GM21529 (cell line): ENCODE measurements at regions not wholly inside any gene's neighbourhood (a gene's known extent, or its start where the extent isn't known, plus 50 kb on each side); places are given as distances from the start of the nearest gene placed in this dataset.
"Not testable (repeated sequence)": the region's sequence is repeated elsewhere in the genome, so short reads cannot be mapped to it uniquely, and the experiment has no call there.

ENCODE experiments used
- ATAC-seq: cut with Tn5 transposase; IDR thresholded peaks from one replicate; pipeline ENCODE4 v1.9.1; 2021; ENCODE audit not compliant: unreplicated experiment

DNA sequence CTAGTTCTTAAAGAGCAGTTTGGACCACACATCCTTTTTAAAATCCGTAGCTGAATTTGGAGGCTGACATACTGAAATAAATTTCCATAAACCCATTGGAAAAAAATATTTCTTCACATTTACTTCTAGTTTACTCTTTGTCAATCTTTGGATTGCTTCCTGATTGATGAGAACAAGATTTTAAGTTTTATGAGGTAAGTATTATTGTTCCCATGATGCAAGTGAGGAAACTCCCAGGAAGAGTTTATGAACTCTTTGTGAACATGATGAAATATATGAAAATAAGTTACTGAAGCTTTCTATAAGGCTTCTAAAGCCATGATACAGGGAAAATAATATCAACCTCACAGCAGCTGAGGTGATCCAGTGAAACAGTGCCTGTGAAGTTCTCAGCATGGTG is 320.0 kb downstream of the GJA1 start:
- ATAC-seq = no peak

DNA sequence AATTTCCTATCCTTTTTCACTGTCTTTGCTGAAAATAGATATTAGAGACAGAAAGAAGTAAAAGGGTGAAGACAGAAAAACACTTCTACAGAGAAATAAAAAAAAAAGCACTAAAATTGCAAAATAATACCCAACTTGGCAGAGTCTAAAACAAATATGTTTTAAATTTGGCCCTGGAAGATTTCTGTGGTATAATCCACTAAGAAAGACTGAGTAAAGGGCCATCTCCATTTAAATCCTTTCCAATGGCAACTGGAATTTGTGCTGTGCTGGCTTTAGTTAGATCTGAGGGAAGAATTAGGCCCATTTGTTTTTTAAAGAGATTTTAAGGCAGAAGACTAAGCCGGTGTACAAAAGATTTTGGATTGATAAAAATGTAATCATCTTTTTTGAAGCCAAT is 321.2 kb downstream of the GJA1 start:
- no peak for ATAC-seq

DNA sequence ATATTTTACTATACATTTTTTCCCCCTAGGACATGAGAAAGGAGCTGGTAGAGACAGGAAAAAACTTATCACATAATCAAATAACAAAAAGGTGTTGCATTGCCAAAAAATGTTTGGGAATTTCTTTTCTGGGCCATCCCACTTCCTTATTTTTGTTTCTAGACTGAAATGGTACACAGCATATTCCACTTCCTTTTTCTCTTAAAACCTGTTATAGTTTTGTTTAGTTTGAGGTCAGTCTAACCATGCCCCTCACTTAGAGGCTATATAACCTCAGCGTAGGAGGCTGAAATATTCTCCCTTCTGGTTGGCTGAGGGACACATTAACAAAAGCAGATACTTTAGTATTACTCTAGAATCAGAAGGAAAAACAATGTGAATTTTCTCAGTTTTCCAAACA is 323.9 kb downstream of the GJA1 start:
- peak; percentile 79 for ATAC-seq

DNA sequence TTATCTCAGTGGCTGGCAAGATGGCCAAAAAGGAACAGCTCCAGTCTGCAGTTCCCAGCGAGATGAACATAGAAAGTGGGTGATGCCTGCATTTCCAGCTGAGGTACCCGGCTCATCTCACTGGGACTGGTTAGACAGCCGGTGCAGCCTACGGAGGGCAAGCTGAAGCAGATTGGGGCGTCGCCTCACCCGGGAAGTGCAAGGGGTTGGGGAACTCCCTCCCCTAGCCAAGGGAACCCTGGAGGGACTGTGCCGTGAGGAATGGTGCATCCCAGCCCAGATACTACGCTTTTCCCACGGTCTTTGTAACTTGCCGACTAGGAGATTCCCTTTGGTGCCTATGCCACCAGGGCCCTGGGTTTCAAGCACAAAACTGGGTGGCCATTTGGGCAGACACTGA is 324.7 kb downstream of the GJA1 start:
- ATAC-seq = no peak

DNA sequence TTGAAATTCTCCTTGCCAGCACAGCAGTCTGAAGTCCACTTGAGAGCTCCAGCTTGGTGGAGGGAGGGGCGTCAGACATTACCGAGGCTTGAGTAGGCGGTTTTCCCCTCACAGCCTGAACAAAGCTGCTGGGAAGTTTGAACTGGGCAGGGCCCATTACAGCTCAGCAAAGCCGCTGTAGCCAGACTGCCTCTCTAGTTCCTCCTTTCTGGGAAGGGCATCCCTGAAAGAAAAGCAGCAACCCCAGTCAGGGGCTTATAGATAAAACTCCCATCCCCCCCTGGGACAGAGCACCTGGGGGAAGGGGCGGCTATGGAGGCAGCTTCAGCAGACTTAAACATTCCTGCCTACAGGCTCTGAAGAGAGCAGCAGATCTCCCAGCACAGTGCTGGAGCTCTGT is 325.3 kb downstream of the GJA1 start:
- no peak for ATAC-seq

DNA sequence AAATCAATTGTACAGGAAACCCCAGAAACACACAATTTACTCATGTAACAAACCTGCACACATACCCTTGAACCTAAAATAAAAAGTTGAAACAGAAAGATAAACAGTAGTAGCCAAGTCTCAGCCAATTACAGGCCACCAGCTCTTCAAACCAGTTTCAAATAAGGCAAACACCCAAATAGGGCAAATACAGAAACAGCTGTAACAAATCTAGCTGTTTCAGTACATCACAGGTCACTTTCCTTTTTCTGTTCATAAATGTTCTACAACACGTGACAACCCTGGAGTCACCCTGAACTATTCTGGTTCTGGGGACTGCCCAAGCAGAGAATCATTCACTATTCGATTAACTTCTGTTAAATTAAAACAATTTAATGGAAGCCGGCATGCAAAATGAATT is 329.0 kb downstream of the GJA1 start:
- ATAC-seq = peak; percentile 90

DNA sequence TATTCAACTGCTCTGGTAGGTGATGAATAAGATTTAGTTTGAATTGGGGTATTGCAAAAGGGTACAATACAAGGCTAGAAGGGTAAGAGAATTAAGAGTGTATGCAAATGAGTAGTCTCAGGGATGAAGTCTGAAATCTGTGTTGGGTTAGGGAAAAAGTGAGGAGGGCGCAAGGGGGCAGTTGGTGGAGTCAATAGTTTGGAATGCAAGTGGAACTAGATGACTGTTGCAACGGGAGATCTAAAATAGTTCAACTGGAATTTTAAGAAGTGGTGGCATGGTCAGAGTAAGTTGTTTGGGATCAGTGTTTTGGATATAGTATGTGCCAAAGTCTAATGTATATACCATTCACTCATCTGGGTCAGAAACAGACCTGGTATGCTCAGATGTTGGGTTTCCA is 329.6 kb downstream of the GJA1 start:
- no peak for ATAC-seq

DNA sequence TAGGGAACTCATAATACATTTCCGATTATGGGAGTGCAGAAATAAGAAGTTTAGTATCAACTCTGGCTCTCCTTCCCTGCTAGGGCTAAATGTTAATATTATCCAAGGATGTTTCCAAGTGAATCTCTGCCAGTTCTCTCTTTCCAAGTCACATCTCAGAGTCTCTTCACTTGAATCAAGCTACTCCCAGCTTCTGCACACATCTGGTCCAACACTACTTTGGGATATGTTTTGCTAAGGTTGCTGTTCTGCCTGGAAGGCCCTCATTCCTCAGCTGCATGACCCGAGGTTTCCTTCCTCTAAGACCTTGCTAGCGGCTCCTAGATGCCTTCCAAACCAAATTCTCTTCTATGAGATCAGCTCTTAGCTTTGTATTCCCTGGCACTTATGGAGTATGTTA is 331.8 kb downstream of the GJA1 start:
- ATAC-seq = no peak

DNA sequence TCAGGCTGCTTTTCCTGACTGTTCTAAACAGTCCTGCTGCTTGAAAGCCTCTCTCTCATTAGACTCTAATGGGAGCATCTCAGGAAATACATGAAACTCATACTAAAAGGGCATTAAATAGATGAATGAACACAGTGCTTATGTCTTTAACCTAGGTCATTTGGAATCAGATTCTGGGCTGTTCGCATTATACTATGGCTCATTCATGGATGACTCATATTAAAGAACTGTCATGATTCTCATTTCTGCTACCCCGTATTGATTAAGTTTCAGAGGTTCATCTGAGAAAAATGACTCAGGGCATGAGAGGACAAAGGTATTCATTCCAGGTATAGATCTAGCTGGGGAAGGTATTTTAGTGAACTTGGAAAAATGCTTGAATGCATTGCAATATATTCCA is 335.5 kb downstream of the GJA1 start:
- ATAC-seq = peak; percentile 46

DNA sequence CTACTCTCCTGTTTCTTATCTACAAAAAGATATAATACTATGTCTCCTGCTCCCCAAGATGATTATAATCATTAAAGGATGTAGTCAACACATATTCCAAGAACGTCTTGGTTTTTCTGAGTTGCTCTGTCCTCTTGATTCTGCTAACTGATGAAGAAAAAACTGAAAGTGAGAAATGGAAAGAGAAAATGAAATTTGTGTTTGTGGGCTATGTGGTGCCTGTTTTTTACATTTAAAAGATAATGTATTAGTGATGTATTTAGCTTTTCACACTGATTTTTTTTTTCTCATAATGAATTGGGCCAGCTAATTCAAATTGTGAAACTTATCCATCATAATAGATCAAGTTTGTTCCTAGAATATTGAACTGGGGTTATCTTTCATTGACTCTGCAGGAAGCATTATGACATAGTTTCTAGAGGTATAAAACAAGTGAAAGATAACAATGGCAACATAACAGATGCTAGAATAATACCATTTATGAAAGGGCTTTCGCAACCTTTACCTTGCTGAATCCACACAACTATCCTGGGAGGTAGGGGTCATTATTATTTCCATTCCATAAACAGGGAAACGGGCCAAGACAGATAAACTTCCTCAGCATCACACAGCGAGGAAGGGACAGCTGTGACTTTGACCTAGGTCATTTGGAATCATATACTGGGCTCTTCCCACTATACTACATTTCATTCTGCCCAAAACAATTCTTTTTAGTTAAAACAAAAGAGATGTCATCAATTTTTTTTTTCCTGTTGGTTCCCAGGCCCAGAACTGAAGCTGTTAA is 336.7 kb downstream of the GJA1 start:
- ATAC-seq = peak; percentile 73

DNA sequence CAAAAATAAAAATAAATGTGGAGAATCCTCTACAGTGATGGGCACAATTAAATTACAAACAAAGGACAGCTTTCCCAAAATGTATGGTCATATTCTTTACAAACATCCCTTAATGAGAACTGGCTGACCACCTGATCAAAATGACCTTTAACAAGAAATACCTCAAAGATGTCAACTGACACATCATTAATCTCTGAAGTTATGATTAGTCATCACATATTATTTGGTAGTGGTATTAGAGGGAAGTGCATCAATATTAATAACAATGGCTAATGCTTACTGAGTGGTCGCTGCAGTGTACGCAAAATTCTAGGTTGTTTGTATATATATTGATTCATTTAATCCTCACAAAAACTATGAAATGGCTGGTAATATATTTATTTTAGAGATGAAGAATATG is 340.6 kb downstream of the GJA1 start:
- ATAC-seq = no peak

DNA sequence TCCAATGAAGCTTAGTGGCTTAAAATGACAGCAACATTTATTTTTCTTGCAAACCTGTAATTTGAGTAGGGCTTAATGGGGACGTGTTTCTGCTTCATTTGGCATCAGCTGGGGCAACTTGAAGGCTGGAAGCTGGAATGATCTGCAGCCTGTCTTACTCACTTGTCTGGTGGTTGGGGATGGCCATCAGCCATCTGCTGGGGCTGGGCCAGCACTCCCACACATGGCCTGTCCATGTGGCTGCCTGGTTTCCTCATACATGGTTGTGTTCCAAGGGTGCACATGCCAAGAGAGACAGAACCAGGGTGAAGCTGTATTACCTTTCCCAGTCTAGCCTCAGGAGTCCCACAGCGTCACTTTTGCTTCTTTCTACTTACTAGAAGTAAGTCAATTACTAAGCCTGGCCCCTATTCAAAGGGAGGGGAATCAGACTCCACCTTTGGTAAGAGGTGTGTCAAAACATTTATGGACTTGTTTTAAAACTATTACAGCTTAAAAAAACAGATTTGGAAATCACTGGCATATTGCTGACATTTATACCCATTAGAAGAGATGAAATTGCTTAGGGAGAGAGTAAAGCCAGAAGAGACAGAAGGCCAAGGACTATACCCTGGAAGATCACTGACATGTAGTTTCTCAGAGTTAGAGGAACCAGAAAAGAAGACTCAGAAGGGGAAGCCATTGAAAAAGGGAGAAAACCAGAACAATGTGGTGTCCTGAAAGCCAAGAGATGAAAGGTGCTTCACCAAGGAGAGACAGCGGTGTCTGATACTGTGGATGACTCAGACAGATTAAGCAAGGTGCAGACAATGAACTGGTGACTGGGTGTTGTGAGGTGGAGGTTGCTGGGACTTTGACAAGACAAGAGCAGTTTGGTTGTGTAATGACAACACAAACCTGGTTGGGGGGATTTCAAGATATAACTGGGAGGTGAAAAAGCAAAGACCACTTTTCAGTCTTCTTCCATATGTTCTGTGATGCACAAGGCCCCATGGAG is 345.2 kb downstream of the GJA1 start:
- ATAC-seq = no peak

DNA sequence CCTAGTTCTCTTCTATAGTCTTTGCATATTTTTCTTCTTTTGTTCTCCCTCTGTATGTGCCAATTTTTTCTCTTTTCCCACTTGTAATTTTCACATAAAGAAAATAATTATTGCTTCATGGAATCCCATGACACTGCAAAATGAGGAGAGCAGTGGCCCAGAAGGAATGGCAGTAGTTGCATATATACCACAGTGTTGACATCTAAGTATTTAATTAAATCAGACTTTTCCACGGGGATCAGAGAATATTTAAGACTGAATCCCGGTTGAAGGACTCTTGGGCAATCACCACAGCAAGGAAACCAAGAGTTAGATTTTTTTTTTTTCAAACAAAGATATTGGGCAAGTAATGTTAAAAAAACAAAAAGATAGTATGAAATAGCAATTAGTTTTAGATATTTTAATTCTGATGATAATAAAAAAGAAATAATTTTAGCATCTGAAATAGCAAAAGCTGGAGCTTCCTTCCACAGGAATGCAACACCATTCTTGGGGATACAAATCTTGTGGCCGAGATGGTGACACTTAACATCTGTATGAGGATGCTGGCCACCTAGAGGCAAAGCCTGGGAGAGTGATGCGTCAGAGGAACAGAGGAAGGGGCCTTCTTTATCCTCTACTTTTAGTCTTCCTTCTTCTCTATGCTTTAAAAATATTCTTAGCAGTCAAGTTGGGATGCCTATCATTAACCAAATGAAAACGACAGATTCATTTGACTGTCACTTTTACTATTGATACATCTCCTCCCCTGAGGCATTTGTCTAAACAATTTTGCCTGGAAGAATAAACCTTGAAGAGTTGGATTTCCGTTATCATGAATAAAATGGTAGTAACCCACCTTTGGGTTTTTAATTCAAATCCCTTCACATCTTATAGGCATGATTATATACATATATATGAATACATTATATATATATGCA is 356.2 kb downstream of the GJA1 start:
- ATAC-seq = no peak

DNA sequence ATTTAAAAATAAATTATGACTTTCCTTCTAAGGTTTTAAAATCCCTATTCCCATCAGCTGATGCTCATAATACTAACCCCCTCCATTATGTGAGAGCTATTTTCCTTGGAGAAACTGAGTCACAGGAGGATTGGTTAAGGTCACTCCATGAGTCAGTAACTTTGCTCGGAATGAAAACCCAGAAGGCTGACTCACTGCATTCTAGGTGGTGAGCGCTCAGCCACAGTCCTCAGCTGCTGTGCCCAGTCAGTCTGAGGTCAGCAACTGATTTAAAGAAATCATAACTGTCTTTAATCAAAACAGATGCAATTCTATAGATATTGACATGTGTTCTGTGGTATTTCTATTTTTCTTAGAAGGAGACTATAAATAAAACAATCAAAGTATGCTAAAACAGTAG is 359.2 kb downstream of the GJA1 start:
- ATAC-seq = no peak

DNA sequence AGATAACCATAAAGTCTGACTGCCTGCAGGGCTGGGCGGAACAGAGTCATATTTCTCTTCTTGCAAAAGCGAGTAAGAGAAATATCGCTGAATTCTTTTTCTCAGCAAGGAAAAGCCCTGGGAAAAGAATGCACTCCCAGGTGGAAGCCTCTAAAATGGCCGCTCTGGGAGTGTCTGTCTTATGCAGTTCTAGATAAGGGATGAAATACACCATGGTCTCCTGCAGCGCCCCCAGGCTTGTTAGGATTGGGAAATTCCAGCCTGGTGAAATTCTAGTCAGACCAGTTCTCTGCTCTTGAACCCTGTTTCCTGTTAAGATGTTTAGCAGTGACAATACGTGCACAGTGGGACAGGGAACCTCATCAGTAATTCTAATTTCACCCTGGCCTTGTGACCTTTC is 362.2 kb downstream of the GJA1 start:
- ATAC-seq = not testable (repeated sequence)

DNA sequence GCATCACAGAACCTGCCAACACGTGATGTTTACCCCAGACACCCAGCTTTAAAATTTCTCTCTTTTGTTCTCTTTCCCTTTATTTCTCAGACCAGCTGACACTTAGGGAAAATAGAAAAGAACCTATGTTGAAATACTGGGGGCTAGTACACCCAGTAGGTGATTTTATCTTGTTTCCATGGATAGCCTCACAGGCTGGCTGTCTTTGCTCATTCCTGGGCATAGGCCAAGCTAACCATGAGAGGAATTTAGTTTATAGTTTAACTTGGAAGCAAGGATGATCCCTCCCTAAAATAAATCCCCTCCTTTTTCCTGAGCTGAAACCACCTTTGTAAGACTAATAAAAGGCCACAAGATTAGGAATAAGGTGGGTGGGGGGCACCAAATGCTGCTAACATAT is 362.7 kb downstream of the GJA1 start:
- not testable (repeated sequence) for ATAC-seq

DNA sequence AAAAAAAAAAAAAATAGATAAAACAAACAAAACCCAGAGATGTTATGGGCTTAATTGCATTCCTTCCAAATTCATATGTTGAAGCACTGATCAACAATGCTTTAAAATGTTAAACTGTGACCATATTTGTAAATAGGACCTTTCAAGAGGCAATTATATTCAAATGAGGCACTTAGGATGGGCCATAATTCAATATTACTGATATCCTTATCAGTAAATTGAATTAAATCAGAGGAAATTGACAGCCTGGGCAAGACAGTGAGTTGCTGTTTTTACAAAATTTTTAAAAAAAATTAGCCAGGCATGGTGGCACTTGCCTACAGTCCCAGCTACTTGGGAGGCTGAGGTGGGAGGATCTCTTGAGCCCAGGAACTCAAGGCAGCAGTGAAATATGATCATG is 364.1 kb downstream of the GJA1 start:
- ATAC-seq = no peak

DNA sequence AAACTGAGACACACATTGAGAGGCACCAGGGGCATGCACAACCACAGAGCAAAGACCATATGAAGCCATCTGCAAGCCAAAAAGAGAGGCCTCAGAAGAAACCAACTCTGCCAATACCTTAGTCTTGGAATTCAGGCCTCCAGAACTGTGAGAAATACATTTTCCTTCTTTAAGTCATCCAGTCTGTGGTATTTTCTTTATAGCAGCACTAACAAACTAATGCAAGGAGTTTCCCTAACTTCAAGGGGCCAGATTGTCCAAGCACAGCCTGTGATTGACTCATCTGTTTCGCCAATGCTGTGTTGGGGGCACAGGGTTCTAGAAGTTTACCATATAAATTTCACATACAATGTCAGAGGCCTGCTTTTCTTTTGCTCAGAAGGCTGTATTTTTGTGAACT is 364.6 kb downstream of the GJA1 start:
- no peak for ATAC-seq

DNA sequence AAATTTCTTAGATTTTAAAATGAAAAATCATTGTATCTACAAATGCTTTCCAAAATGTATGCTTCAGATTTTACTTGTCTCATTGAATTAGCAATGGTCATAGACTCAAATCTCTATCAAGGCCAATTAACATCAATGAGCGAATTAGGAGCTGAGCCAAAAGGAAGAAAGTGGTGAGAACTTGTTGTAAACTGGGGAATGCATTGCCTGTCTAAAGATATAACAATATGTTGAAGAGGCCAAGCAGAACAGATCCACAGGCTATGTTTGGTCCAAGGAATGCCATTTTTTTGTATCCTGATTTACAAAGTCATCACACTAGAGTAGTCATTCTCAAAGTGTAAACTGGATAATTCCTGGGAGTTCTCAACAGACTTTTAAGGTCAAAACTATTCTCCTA is 370.7 kb downstream of the GJA1 start:
- ATAC-seq = no peak

DNA sequence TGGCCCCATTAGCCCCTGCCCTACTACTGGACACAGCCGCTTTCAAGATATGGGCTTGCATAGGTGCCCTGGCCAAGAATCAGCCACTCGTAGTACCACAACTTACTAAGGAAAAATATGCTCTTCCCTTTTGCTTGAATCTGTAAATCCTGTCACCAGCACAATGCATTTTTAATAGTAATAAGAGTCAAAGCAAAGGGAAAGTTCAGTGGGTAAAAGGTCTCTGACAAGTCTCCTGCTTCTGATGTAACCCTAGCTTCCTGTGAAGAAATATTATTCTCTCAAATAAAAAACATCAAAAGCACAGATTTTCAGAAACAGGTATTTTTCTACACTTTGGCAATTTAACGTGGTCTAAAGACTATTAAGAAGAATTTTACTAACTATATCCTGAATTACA is 373.8 kb downstream of the GJA1 start:
- ATAC-seq = no peak
